NCI-H2107 treated with DMSO at 0.1 percent for 48 hours (cell line): ENCODE measurements at regions not wholly inside any gene's neighbourhood (a gene's known extent, or its start where the extent isn't known, plus 50 kb on each side); places are given as distances from the start of the nearest gene placed in this dataset.

ENCODE experiments used
- DNase-seq: peaks from one replicate; lab custom pipeline; 2025; ENCODE audit not compliant: unreplicated experiment; lab: John Stamatoyannopoulos, UW

GRCh38 chr13:99617474-99618255, 116.4 kb downstream of the TM9SF2 start:
- DNase-seq = peak; percentile 58

GRCh38 chr13:99614465-99614885, 113.2 kb downstream of the TM9SF2 start:
- peak; percentile 25 for DNase-seq
